ENCODE measurements at regions not wholly inside any gene's neighbourhood (a gene's known extent, or its start where the extent isn't known, plus 50 kb on each side); places are given as distances from the start of the nearest gene placed in this dataset.

DNA sequence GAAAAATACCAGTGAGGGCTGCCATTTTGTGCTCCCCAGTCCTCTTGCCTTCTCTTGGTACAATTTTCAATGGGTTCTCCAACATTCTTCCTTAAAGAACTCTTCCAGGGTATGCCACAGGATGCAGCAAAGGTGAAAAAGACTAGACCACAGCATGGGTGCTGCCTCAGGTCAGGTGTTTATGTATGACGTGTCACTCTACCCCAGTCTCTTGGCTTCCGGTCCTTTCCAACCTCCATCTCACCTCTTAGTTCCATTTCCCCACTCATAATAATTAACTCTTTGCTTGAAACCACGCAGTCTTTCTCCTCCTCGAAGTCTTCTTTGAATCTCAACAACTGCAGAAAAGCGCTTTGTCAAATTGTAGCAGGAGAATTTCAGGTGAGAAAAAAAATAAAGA lies 104.7 kb upstream of the TBC1D5 start:
- TF ChIP-seq, protein P1, sequence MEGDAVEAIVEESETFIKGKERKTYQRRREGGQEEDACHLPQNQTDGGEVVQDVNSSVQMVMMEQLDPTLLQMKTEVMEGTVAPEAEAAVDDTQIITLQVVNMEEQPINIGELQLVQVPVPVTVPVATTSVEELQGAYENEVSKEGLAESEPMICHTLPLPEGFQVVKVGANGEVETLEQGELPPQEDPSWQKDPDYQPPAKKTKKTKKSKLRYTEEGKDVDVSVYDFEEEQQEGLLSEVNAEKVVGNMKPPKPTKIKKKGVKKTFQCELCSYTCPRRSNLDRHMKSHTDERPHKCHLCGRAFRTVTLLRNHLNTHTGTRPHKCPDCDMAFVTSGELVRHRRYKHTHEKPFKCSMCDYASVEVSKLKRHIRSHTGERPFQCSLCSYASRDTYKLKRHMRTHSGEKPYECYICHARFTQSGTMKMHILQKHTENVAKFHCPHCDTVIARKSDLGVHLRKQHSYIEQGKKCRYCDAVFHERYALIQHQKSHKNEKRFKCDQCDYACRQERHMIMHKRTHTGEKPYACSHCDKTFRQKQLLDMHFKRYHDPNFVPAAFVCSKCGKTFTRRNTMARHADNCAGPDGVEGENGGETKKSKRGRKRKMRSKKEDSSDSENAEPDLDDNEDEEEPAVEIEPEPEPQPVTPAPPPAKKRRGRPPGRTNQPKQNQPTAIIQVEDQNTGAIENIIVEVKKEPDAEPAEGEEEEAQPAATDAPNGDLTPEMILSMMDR (IDR thresholded peaks at IDR 0.05) = no peak
- no peak for TF ChIP-seq EP300 (IDR thresholded peaks at IDR 0.05)
- no peak for TF ChIP-seq POLR2A (IDR thresholded peaks at IDR 0.05)

All from suprapubic skin (tissue), 3 donors.